ENCODE measurements at regions not wholly inside any gene's neighbourhood (a gene's known extent, or its start where the extent isn't known, plus 50 kb on each side); places are given as distances from the start of the nearest gene placed in this dataset.

DNA sequence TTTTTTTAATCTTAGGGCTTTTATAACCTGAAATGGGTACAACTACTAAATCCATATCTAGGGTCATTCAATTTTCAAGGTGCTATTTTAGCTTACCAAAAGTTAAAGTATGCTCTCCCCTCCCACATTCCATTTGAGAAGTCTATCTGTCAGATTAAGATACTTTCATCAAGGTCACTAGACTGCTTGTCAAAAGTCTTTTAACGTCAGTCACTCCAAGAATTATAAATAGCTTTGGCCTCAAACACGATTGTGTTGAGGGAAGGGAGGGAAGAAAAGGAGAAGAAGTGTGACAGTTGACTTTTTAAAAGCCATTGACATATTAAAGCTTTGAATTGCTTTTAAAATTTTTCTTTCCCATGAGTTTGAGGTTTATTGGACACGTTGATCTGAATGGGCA lies 175.8 kb downstream of the PTGER3 start:
- Histone ChIP-seq H3K79me1 (ENCODE audit: low read length) (no peaks in the 10 kb centered on the region), H2BK15ac (replicated peaks; ENCODE audit: low read depth) (no peak overlapping the region), H3K79me2 (ENCODE audit: control insufficient read depth, insufficient read depth, low read length) (no peaks in the 10 kb centered on the region), H2BK120ac (ENCODE audit: low read depth, low read length) (no peak overlapping the region), H3K36me3 (ENCODE audit: control insufficient read depth, insufficient read depth, low read length) (no peaks in the 10 kb centered on the region), H3K56ac (ENCODE audit: low read length) (no peak overlapping the region), H4K8ac (ENCODE audit: low read depth, low read length) (no peak overlapping the region), H2AK5ac (ENCODE audit: low read length) (no peak overlapping the region), H3K18ac (ENCODE audit: low read length) (no peak overlapping the region), H3K9ac (ENCODE audit: low read length) (no peak overlapping the region), H3K4ac (ENCODE audit: low read depth, low read length) (no peak overlapping the region), H3K27me3 (ENCODE audit: insufficient read depth, low read length, poor library complexity) (no peaks in the 10 kb centered on the region), H3K4me1 (ENCODE audit: control insufficient read depth, low read depth, low read length) (no peaks in the 10 kb centered on the region), H4K5ac (ENCODE audit: low read length) (no peak overlapping the region), H3K23ac (ENCODE audit: low read length) (no peak overlapping the region), H3K4me2 (ENCODE audit: low read length) (no peak overlapping the region), H2BK5ac (ENCODE audit: low read length) (no peak overlapping the region), H3K27ac (ENCODE audit: low read depth, low read length) (no peak overlapping the region), H3K4me3 (ENCODE audit: low read length) (no peak overlapping the region)
- DNase-seq: no peak
- no CpG with 5 or more reads among the region's 3 CpGs for WGBS (ENCODE audit: extremely low coverage, insufficient coverage, low lambda C conversion rate)

DNA sequence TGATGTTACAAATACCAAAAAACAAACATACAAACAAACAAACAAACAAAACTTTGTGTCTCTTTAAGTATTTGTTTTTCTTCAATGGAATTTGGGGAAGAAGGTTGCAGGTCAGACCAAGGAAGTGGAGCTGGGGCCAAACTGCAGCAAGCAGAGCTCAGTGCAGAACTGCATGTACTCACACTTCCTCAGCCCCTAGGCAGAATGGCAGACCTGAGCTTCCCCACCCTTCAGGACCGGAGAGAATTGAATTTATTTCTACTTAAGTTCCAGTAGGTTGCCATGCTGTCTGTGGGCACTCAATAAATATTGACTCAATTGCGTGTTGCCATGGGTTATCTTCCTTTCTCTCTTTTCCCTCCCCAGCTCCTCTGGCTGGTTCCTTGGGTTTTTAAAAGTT lies 173.6 kb downstream of the PTGER3 start:
- no CpG with 5 or more reads among the region's 2 CpGs for WGBS (ENCODE audit: extremely low coverage, insufficient coverage, low lambda C conversion rate)
- no peak overlapping the region for H3K27ac ChIP-seq (ENCODE audit: low read depth, low read length)
- peak; percentile 37 for DNase-seq

DNA sequence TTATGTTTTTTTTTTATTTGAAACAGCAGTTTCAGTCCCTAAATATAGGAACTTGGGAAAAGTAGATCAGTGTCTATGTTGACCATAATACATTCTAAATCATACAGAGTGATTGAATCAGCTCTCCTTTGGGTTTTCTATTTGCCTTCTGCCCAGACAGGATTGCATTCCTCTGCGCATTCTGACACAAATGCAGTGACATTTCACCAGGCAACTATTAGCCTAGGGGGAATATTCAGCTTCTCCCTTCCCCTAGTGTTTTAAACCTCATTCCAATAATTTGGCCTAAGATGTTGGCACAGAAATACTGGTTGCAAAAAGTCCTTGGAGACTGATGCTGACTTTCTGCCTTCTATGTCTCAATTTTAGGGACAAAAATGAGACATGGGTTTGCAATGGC lies 172.8 kb downstream of the PTGER3 start:
- Histone ChIP-seq H3K4me1 (ENCODE audit: control insufficient read depth, low read depth, low read length) (no peaks in the 10 kb centered on the region), H3K4me2 (ENCODE audit: low read length) (no peak overlapping the region), H2BK5ac (ENCODE audit: low read length) (no peak overlapping the region), H3K79me2 (ENCODE audit: control insufficient read depth, insufficient read depth, low read length) (no peaks in the 10 kb centered on the region), H2BK15ac (replicated peaks; ENCODE audit: low read depth) (no peak overlapping the region), H3K36me3 (ENCODE audit: control insufficient read depth, insufficient read depth, low read length) (no peaks in the 10 kb centered on the region), H3K23ac (ENCODE audit: low read length) (no peak overlapping the region), H4K8ac (ENCODE audit: low read depth, low read length) (no peak overlapping the region), H3K9ac (ENCODE audit: low read length) (no peak overlapping the region), H4K5ac (ENCODE audit: low read length) (no peak overlapping the region), H3K4ac (ENCODE audit: low read depth, low read length) (no peak overlapping the region), H3K27ac (ENCODE audit: low read depth, low read length) (no peak overlapping the region), H3K4me3 (ENCODE audit: low read length) (no peak overlapping the region), H3K56ac (ENCODE audit: low read length) (no peak overlapping the region), H2BK120ac (ENCODE audit: low read depth, low read length) (no peak overlapping the region), H2AK5ac (ENCODE audit: low read length) (no peak overlapping the region), H3K27me3 (ENCODE audit: insufficient read depth, low read length, poor library complexity) (no peaks in the 10 kb centered on the region), H3K18ac (ENCODE audit: low read length) (no peak overlapping the region), H3K79me1 (ENCODE audit: low read length) (no peaks in the 10 kb centered on the region)
- WGBS (ENCODE audit: extremely low coverage, insufficient coverage, low lambda C conversion rate): no CpG with 5 or more reads among the region's 1 CpG
- peak; percentile 43 for DNase-seq

More for the DNA sequence above, 173.6 kb downstream of the PTGER3 start:
- Histone ChIP-seq H3K18ac (ENCODE audit: low read length) (peak overlapping the region; percentile 51), H3K23ac (ENCODE audit: low read length) (no peak overlapping the region), H3K4me1 (ENCODE audit: control insufficient read depth, low read depth, low read length) (no peaks in the 10 kb centered on the region), H3K4ac (ENCODE audit: low read depth, low read length) (no peak overlapping the region), H4K5ac (ENCODE audit: low read length) (no peak overlapping the region), H3K79me1 (ENCODE audit: low read length) (no peaks in the 10 kb centered on the region), H3K56ac (ENCODE audit: low read length) (no peak overlapping the region), H3K27me3 (ENCODE audit: insufficient read depth, low read length, poor library complexity) (no peaks in the 10 kb centered on the region), H4K8ac (ENCODE audit: low read depth, low read length) (no peak overlapping the region), H2BK15ac (replicated peaks; ENCODE audit: low read depth) (no peak overlapping the region), H3K36me3 (ENCODE audit: control insufficient read depth, insufficient read depth, low read length) (no peaks in the 10 kb centered on the region), H3K4me2 (ENCODE audit: low read length) (no peak overlapping the region), H3K79me2 (ENCODE audit: control insufficient read depth, insufficient read depth, low read length) (no peaks in the 10 kb centered on the region), H3K9ac (ENCODE audit: low read length) (no peak overlapping the region), H3K4me3 (ENCODE audit: low read length) (no peak overlapping the region), H2BK120ac (ENCODE audit: low read depth, low read length) (no peak overlapping the region), H2AK5ac (ENCODE audit: low read length) (no peak overlapping the region), H2BK5ac (ENCODE audit: low read length) (no peak overlapping the region)

GRCh38 chr1:70877343-70877742 lies 170.3 kb downstream of the PTGER3 start:
- DNase-seq: no peak
- H3K4me1 ChIP-seq (ENCODE audit: control insufficient read depth, low read depth, low read length): no peaks in the 10 kb centered on the region
- no peak overlapping the region for H3K56ac ChIP-seq (ENCODE audit: low read length)
- H3K36me3 ChIP-seq (ENCODE audit: control insufficient read depth, insufficient read depth, low read length): no peaks in the 10 kb centered on the region
- no peak overlapping the region for H4K8ac ChIP-seq (ENCODE audit: low read depth, low read length)
- no peak overlapping the region for H2BK5ac ChIP-seq (ENCODE audit: low read length)
- no CpG with 5 or more reads among the region's 3 CpGs for WGBS (ENCODE audit: extremely low coverage, insufficient coverage, low lambda C conversion rate)
- H3K23ac ChIP-seq (ENCODE audit: low read length): no peak overlapping the region
- no peak overlapping the region for H2AK5ac ChIP-seq (ENCODE audit: low read length)
- no peak overlapping the region for H3K27ac ChIP-seq (ENCODE audit: low read depth, low read length)
- no peak overlapping the region for H3K18ac ChIP-seq (ENCODE audit: low read length)
- H3K27me3 ChIP-seq (ENCODE audit: insufficient read depth, low read length, poor library complexity): no peaks in the 10 kb centered on the region
- no peak overlapping the region for H3K9ac ChIP-seq (ENCODE audit: low read length)
- H3K79me2 ChIP-seq (ENCODE audit: control insufficient read depth, insufficient read depth, low read length): no peaks in the 10 kb centered on the region
- no peak overlapping the region for H3K4me3 ChIP-seq (ENCODE audit: low read length)
- H3K4ac ChIP-seq (ENCODE audit: low read depth, low read length): no peak overlapping the region
- no peak overlapping the region for H4K5ac ChIP-seq (ENCODE audit: low read length)
- H3K79me1 ChIP-seq (ENCODE audit: low read length): no peaks in the 10 kb centered on the region
- no peak overlapping the region for H3K4me2 ChIP-seq (ENCODE audit: low read length)
- no peak overlapping the region for H2BK120ac ChIP-seq (ENCODE audit: low read depth, low read length)
- no peak overlapping the region for H2BK15ac ChIP-seq (replicated peaks; ENCODE audit: low read depth)

DNA sequence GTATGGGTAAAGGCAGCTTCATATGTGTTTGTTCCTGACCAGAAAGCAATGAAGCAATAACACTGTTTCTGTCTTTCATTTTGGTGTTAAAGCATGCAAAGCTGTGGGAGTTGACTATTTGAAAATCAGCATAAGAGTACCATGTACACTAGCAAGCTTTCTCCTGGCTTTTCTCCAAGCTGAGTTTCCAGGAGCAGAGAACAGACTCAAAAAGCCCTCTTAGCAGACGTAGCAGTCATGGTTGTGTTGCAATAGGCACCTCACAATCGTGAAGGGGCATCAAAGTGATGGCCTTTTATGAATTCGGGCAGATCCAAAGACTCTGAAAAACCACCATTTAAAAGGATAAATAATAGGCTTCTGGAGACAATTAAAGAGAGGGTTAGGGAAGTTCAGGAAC lies 159.7 kb downstream of the PTGER3 start:
- Histone ChIP-seq H3K56ac (ENCODE audit: low read length) (no peak overlapping the region), H3K23ac (ENCODE audit: low read length) (no peak overlapping the region), H3K36me3 (ENCODE audit: control insufficient read depth, insufficient read depth, low read length) (no peaks in the 10 kb centered on the region), H3K4me2 (ENCODE audit: low read length) (no peak overlapping the region), H3K18ac (ENCODE audit: low read length) (no peak overlapping the region), H2BK15ac (replicated peaks; ENCODE audit: low read depth) (no peak overlapping the region), H3K9ac (ENCODE audit: low read length) (no peak overlapping the region), H3K4ac (ENCODE audit: low read depth, low read length) (no peak overlapping the region), H2BK120ac (ENCODE audit: low read depth, low read length) (no peak overlapping the region), H3K4me1 (ENCODE audit: control insufficient read depth, low read depth, low read length) (peaks cover 3% of the 10 kb centered on the region), H3K79me2 (ENCODE audit: control insufficient read depth, insufficient read depth, low read length) (no peaks in the 10 kb centered on the region), H3K27me3 (ENCODE audit: insufficient read depth, low read length, poor library complexity) (no peaks in the 10 kb centered on the region), H2BK5ac (ENCODE audit: low read length) (no peak overlapping the region), H3K27ac (ENCODE audit: low read depth, low read length) (no peak overlapping the region), H2AK5ac (ENCODE audit: low read length) (no peak overlapping the region), H3K79me1 (ENCODE audit: low read length) (no peaks in the 10 kb centered on the region), H3K4me3 (ENCODE audit: low read length) (no peak overlapping the region), H4K8ac (ENCODE audit: low read depth, low read length) (no peak overlapping the region), H4K5ac (ENCODE audit: low read length) (no peak overlapping the region)
- WGBS (ENCODE audit: extremely low coverage, insufficient coverage, low lambda C conversion rate): no CpG with 5 or more reads among the region's 3 CpGs
- no peak for DNase-seq

DNA sequence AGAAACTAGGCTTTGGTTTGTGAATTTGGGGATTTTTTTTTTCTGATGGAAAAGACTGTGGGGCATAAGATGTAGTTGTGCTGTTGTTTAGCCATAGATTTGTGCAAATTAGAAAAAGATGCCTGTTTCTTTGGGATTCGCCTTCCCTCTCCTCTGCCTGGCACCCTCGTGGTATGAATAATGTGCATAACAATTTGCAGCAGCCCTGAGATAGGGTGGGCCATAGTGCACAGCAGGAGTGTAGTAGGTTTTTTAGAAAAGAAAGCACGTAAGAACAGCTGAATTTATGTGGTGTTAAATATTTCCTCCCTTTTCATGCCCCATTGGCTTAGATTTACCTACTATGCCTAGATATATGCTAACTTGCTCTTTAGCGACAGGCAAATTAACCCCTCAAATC lies 158.9 kb downstream of the PTGER3 start:
- no peak overlapping the region for H4K8ac ChIP-seq (ENCODE audit: low read depth, low read length)
- H3K27me3 ChIP-seq (ENCODE audit: insufficient read depth, low read length, poor library complexity): no peaks in the 10 kb centered on the region
- WGBS (ENCODE audit: extremely low coverage, insufficient coverage, low lambda C conversion rate): no CpG with 5 or more reads among the region's 4 CpGs
- H3K4me3 ChIP-seq (ENCODE audit: low read length): no peak overlapping the region
- peak overlapping the region; percentile 85 for H2BK15ac ChIP-seq (replicated peaks; ENCODE audit: low read depth)
- H3K36me3 ChIP-seq (ENCODE audit: control insufficient read depth, insufficient read depth, low read length): no peaks in the 10 kb centered on the region
- H3K4me1 ChIP-seq (ENCODE audit: control insufficient read depth, low read depth, low read length): peaks cover 3% of the 10 kb centered on the region
- no peak overlapping the region for H2AK5ac ChIP-seq (ENCODE audit: low read length)
- no peak overlapping the region for H2BK120ac ChIP-seq (ENCODE audit: low read depth, low read length)
- H3K27ac ChIP-seq (ENCODE audit: low read depth, low read length): no peak overlapping the region
- H3K4me2 ChIP-seq (ENCODE audit: low read length): no peak overlapping the region
- H3K18ac ChIP-seq (ENCODE audit: low read length): no peak overlapping the region
- no peak overlapping the region for H3K23ac ChIP-seq (ENCODE audit: low read length)
- no peaks in the 10 kb centered on the region for H3K79me1 ChIP-seq (ENCODE audit: low read length)
- H3K79me2 ChIP-seq (ENCODE audit: control insufficient read depth, insufficient read depth, low read length): no peaks in the 10 kb centered on the region
- no peak overlapping the region for H3K56ac ChIP-seq (ENCODE audit: low read length)
- H2BK5ac ChIP-seq (ENCODE audit: low read length): no peak overlapping the region
- no peak overlapping the region for H3K4ac ChIP-seq (ENCODE audit: low read depth, low read length)
- H3K9ac ChIP-seq (ENCODE audit: low read length): no peak overlapping the region
- no peak for DNase-seq
- no peak overlapping the region for H4K5ac ChIP-seq (ENCODE audit: low read length)
